SU-DHL-6 (cell line): ENCODE measurements at regions not wholly inside any gene's neighbourhood (a gene's known extent, or its start where the extent isn't known, plus 50 kb on each side); places are given as distances from the start of the nearest gene placed in this dataset.

ENCODE experiments used
- H2AFZ ChIP-seq: fragments of 200-600 bp; sonication (generic); 2 replicates; pipeline ENCODE4 v1.6.1; 2014; ENCODE audit warnings: low read depth, mild to moderate bottlenecking, moderate library complexity, mixed read lengths, antibody characterized with exemption, low read length; ENCODE audit not compliant: severe bottlenecking
- H3F3A ChIP-seq: fragments of 200-600 bp; shearing (Covaris generic); 2 replicates; pipeline ENCODE4 v1.6.0; 2016; ENCODE audit warnings: antibody characterized with exemption, mild to moderate bottlenecking; ENCODE audit not compliant: insufficient read depth
- H3K27ac ChIP-seq: fragments of 200-600 bp; sonication (generic); 2 replicates; pipeline ENCODE4 v1.5.1; 2016; ENCODE audit warnings: low read depth, mild to moderate bottlenecking, low read length, moderate library complexity, mixed read lengths
- H3K27me3 ChIP-seq: fragments of 200-600 bp; sonication (generic), shearing (Covaris generic); 2 replicates; pipeline ENCODE4 v1.6.0; 2014; ENCODE audit warnings: mild to moderate bottlenecking, low read length
- H3K36me3 ChIP-seq: fragments of 200-600 bp; sonication (generic); 2 replicates; pipeline ENCODE4 v1.6.1; 2014; ENCODE audit warnings: mild to moderate bottlenecking, low read length, mixed read lengths
- H3K4me2 ChIP-seq: fragments of 300-600, 200-600 bp; shearing (Covaris generic), sonication (generic); 2 replicates; pipeline ENCODE4 v1.6.0; 2014; ENCODE audit warnings: low read length, low read depth, mild to moderate bottlenecking; ENCODE audit not compliant: poor library complexity, severe bottlenecking
- H3K4me3 ChIP-seq: fragments of 200-600 bp; sonication (generic); 2 replicates; pipeline ENCODE4 v1.5.1; 2014; ENCODE audit warnings: antibody characterized with exemption, low read length, mild to moderate bottlenecking, mixed read lengths; ENCODE audit not compliant: insufficient read depth, poor library complexity, severe bottlenecking
- H3K79me2 ChIP-seq: fragments of 200-600 bp; sonication (generic); 2 replicates; pipeline ENCODE4 v1.6.1; 2014; ENCODE audit warnings: mild to moderate bottlenecking, low read length, moderate library complexity; ENCODE audit not compliant: insufficient read depth
- H3K9ac ChIP-seq: fragments of 200-600 bp; sonication (generic); 2 replicates; pipeline ENCODE4 v1.7.0; 2014; ENCODE audit warnings: mild to moderate bottlenecking, low read length
- H3K9me2 ChIP-seq: fragments of 200-600 bp; sonication (generic); replicated peaks from 2 replicates; pipeline ENCODE4 v1.6.1; 2014; ENCODE audit warnings: low read length; ENCODE audit not compliant: insufficient read depth
- H3K9me3 ChIP-seq: fragments of 200-600 bp; sonication (generic); 2 replicates; pipeline ENCODE4 v1.6.1; 2014; ENCODE audit warnings: low read length, mixed read lengths; ENCODE audit not compliant: insufficient read depth
- H4K20me1 ChIP-seq: fragments of 200-600 bp; sonication (generic); 2 replicates; pipeline ENCODE4 v1.6.1; 2014; ENCODE audit warnings: low read depth, mild to moderate bottlenecking, antibody characterized with exemption, low read length, moderate library complexity, mixed read lengths
- CTCF ChIP-seq: fragments of 200-600 bp; sonication (generic); IDR thresholded peaks from one replicate; pipeline ENCODE4 v1.5.1; 2017; ENCODE audit warnings: antibody characterized with exemption, mild to moderate bottlenecking, low read length, moderate library complexity; ENCODE audit not compliant: insufficient read depth, poor library complexity, severe bottlenecking
- EZH2phosphoT487 ChIP-seq: fragments of 200-600 bp; sonication (generic), shearing (Covaris generic); conservative IDR thresholded peaks from 2 replicates; pipeline ENCODE4 v1.6.1; 2018; ENCODE audit warnings: mild to moderate bottlenecking, antibody characterized with exemption, low read length, moderate library complexity, mixed read lengths

- Histone ChIP-seq H3K27ac (no peak overlapping the region), H4K20me1 (no peaks in the 10 kb centered on the region), H3K79me2 (no peaks in the 10 kb centered on the region), H3K27me3 (no peaks in the 10 kb centered on the region), H3K36me3 (no peaks in the 10 kb centered on the region), H3K9me2 (no peaks in the 10 kb centered on the region), H3K9me3 (no peaks in the 10 kb centered on the region), H3F3A (no peaks in the 10 kb centered on the region), H3K9ac (no peak overlapping the region), H3K4me2 (no peak overlapping the region), H3K4me3 (no peak overlapping the region), H2AFZ (no peak overlapping the region)
- TF ChIP-seq CTCF (no peak), EZH2phosphoT487 (no peak)
These were observed 76.9 kb downstream of the FAM50B start for GRCh38 chr6:3926150-3926482.

GRCh38 chr6:3928111-3928510, 78.9 kb downstream of the FAM50B start:
- H3F3A ChIP-seq, result no peaks in the 10 kb centered on the region
- no peaks in the 10 kb centered on the region for H3K9me2 ChIP-seq
- no peaks in the 10 kb centered on the region for H3K36me3 ChIP-seq
- no peaks in the 10 kb centered on the region for H3K79me2 ChIP-seq
- no peak overlapping the region for H3K27ac ChIP-seq
- no peaks in the 10 kb centered on the region for H3K27me3 ChIP-seq
- TF ChIP-seq CTCF (no peak), EZH2phosphoT487 (no peak)
- H4K20me1 ChIP-seq, result no peaks in the 10 kb centered on the region
- no peak overlapping the region for H3K9ac ChIP-seq
- H3K4me3 ChIP-seq, result no peak overlapping the region
- H3K4me2 ChIP-seq, result no peak overlapping the region
- no peak overlapping the region for H2AFZ ChIP-seq
- no peaks in the 10 kb centered on the region for H3K9me3 ChIP-seq

GRCh38 chr6:3929281-3929798, 80.2 kb downstream of the FAM50B start:
- Histone ChIP-seq H3F3A (no peaks in the 10 kb centered on the region), H4K20me1 (no peaks in the 10 kb centered on the region), H3K9ac (no peak overlapping the region), H2AFZ (no peak overlapping the region), H3K4me3 (no peak overlapping the region), H3K27me3 (no peaks in the 10 kb centered on the region), H3K4me2 (no peak overlapping the region), H3K9me3 (no peaks in the 10 kb centered on the region), H3K79me2 (no peaks in the 10 kb centered on the region), H3K9me2 (no peaks in the 10 kb centered on the region), H3K36me3 (no peaks in the 10 kb centered on the region), H3K27ac (no peak overlapping the region)
- no peak for TF ChIP-seq EZH2phosphoT487
- TF ChIP-seq CTCF, result no peak

GRCh38 chr6:3937438-3937837, 88.3 kb downstream of the FAM50B start:
- H4K20me1 ChIP-seq, result no peaks in the 10 kb centered on the region
- no peaks in the 10 kb centered on the region for H3F3A ChIP-seq
- no peaks in the 10 kb centered on the region for H3K79me2 ChIP-seq
- H3K27ac ChIP-seq, result no peak overlapping the region
- H3K9ac ChIP-seq, result no peak overlapping the region
- no peak overlapping the region for H3K4me2 ChIP-seq
- H3K27me3 ChIP-seq, result no peaks in the 10 kb centered on the region
- no peaks in the 10 kb centered on the region for H3K9me2 ChIP-seq
- TF ChIP-seq EZH2phosphoT487 (no peak), CTCF (no peak)
- no peak overlapping the region for H2AFZ ChIP-seq
- no peaks in the 10 kb centered on the region for H3K9me3 ChIP-seq
- H3K36me3 ChIP-seq, result no peaks in the 10 kb centered on the region
- H3K4me3 ChIP-seq, result no peak overlapping the region
